Neural progenitor cell (in vitro differentiated cells): ENCODE measurements at regions not wholly inside any gene's neighbourhood (a gene's known extent, or its start where the extent isn't known, plus 50 kb on each side); places are given as distances from the start of the nearest gene placed in this dataset.
A peak's percentile ranks its signal among the peaks of the same experiment; 100 is the strongest.

Source experiments
- DNase-seq: peaks from one replicate; pipeline ENCODE4 v3.0.0-alpha.2; 2016; ENCODE audit warnings: low spot score
- H2AFZ ChIP-seq: fragments of 200-600 bp; sonication (generic); replicated peaks from 2 replicates; pipeline ENCODE4 v1.6.1; 2016; ENCODE audit warnings: antibody characterized with exemption
- H3F3A ChIP-seq: fragments of 200-600 bp; sonication (generic); 2 replicates; pipeline ENCODE4 v1.6.1; 2016; ENCODE audit warnings: antibody characterized with exemption, low read depth
- H3K27ac ChIP-seq: fragments of 200-600 bp; sonication (generic); 2 replicates; pipeline ENCODE4 v1.5.1; 2016; ENCODE audit warnings: mild to moderate bottlenecking
- H3K27me3 ChIP-seq: fragments of 200-600 bp; sonication (generic); 2 replicates; pipeline ENCODE4 v1.6.1; 2016; ENCODE audit warnings: mild to moderate bottlenecking, moderate library complexity
- H3K36me3 ChIP-seq: fragments of 200-600 bp; sonication (generic); 2 replicates; pipeline ENCODE4 v1.5.1; 2016
- H3K4me1 ChIP-seq: fragments of 200-600 bp; sonication (generic); 2 replicates; pipeline ENCODE4 v1.6.1; 2016; ENCODE audit warnings: mixed run types
- H3K4me2 ChIP-seq: fragments of 200-600 bp; sonication (generic); 2 replicates; pipeline ENCODE4 v1.6.1; 2016
- H3K4me3 ChIP-seq: fragments of 200-600 bp; sonication (generic); 2 replicates; pipeline ENCODE4 v1.5.1; 2016
- H3K79me2 ChIP-seq: fragments of 200-600 bp; sonication (generic); 2 replicates; pipeline ENCODE4 v1.6.1; 2016; ENCODE audit warnings: low read depth
- H3K9ac ChIP-seq: fragments of 200-600 bp; sonication (generic); 2 replicates; pipeline ENCODE4 v1.6.1; 2016
- H3K9me3 ChIP-seq: fragments of 200-600 bp; sonication (generic); 2 replicates; pipeline ENCODE4 v1.5.1; 2016; ENCODE audit warnings: low read depth
- H4K20me1 ChIP-seq: fragments of 200-600 bp; sonication (generic); 2 replicates; pipeline ENCODE4 v1.6.1; 2016; ENCODE audit warnings: low read depth
- H3K27ac Mint-ChIP-seq: 3 replicates; pipeline ENCODE4 v1.8.0; 2021; ENCODE audit warnings: mixed read lengths
- H3K27me3 Mint-ChIP-seq: 2 replicates; pipeline ENCODE4 v1.8.0; 2022; ENCODE audit warnings: low read depth, mild to moderate bottlenecking, inconsistent platforms, moderate library complexity, mixed read lengths; ENCODE audit not compliant: insufficient read depth
- H3K36me3 Mint-ChIP-seq: 3 replicates; pipeline ENCODE4 v1.8.0; 2021; ENCODE audit warnings: mixed read lengths
- H3K4me1 Mint-ChIP-seq: 3 replicates; pipeline ENCODE4 v1.8.0; 2021; ENCODE audit warnings: mixed read lengths
- H3K4me3 Mint-ChIP-seq: 3 replicates; pipeline ENCODE4 v1.8.0; 2021; ENCODE audit warnings: mild to moderate bottlenecking, moderate library complexity, mixed read lengths
- H3K9me3 Mint-ChIP-seq: 3 replicates; pipeline ENCODE4 v1.8.0; 2020; ENCODE audit warnings: mixed read lengths
- CTCF ChIP-seq: fragments of 200-600 bp; sonication (generic); IDR thresholded peaks from 2 replicates; pipeline ENCODE4 v1.5.1; 2017; ENCODE audit warnings: antibody characterized with exemption, mild to moderate bottlenecking
- EZH2 ChIP-seq: fragments of 200-600 bp; sonication (generic); IDR thresholded peaks from 2 replicates; pipeline ENCODE4 v1.6.1; 2017; ENCODE audit warnings: antibody characterized with exemption, mild to moderate bottlenecking, moderate library complexity
- EZH2phosphoT487 ChIP-seq: fragments of 200-600 bp; sonication (generic); IDR thresholded peaks from 2 replicates; pipeline ENCODE4 v1.6.1; 2017; ENCODE audit warnings: antibody characterized with exemption

- H3K4me1 ChIP-seq = peaks cover 12% of the 10 kb centered on the region
- Mint-ChIP-seq H3K4me3 (no peak overlapping the region), H3K36me3 (no peaks in the 10 kb centered on the region), H3K9me3 (no peaks in the 10 kb centered on the region), H3K4me1 (peaks cover 11% of the 10 kb centered on the region), H3K27me3 (peaks cover 8% of the 10 kb centered on the region), H3K27ac (no peak overlapping the region)
- peak overlapping the region; percentile 52 for H3K4me2 ChIP-seq
- no peak overlapping the region for H3K4me3 ChIP-seq
- no peaks in the 10 kb centered on the region for H4K20me1 ChIP-seq
- no peak overlapping the region for H3K27ac ChIP-seq
- H3K27me3 ChIP-seq = no peaks in the 10 kb centered on the region
- H3K36me3 ChIP-seq = no peaks in the 10 kb centered on the region
- peak; percentile 79 for TF ChIP-seq CTCF
- TF ChIP-seq EZH2 = no peak
- no peak for TF ChIP-seq EZH2phosphoT487
- no peaks in the 10 kb centered on the region for H3F3A ChIP-seq
- peak overlapping the region; percentile 100 for H2AFZ ChIP-seq
- no peaks in the 10 kb centered on the region for H3K79me2 ChIP-seq
- DNase-seq = peak; percentile 85
- H3K9me3 ChIP-seq = no peaks in the 10 kb centered on the region
- no peak overlapping the region for H3K9ac ChIP-seq
Observed at GRCh38 chr6:85015396-85015990, 251.1 kb upstream of the TBX18 start.

- no peaks in the 10 kb centered on the region for H3K9me3 ChIP-seq
- no peak overlapping the region for H3K4me3 ChIP-seq
- H3K9ac ChIP-seq = no peak overlapping the region
- no peaks in the 10 kb centered on the region for H4K20me1 ChIP-seq
- H3K4me3 Mint-ChIP-seq = no peak overlapping the region
- no peaks in the 10 kb centered on the region for H3K36me3 ChIP-seq
- H3K27ac ChIP-seq = no peak overlapping the region
- H3K79me2 ChIP-seq = no peaks in the 10 kb centered on the region
- H2AFZ ChIP-seq = no peak overlapping the region
- H3K27ac Mint-ChIP-seq = no peak overlapping the region
- no peaks in the 10 kb centered on the region for H3K9me3 Mint-ChIP-seq
- no peaks in the 10 kb centered on the region for H3K27me3 ChIP-seq
- no peak overlapping the region for H3K4me2 ChIP-seq
- TF ChIP-seq EZH2phosphoT487 (no peak), CTCF (no peak), EZH2 (no peak)
- no peaks in the 10 kb centered on the region for H3K36me3 Mint-ChIP-seq
- peaks cover 8% of the 10 kb centered on the region for H3K27me3 Mint-ChIP-seq
- peaks cover 11% of the 10 kb centered on the region for H3K4me1 Mint-ChIP-seq
- H3K4me1 ChIP-seq = peaks cover 21% of the 10 kb centered on the region
- peaks cover 11% of the 10 kb centered on the region for H3F3A ChIP-seq
- no peak for DNase-seq
Observed at GRCh38 chr6:85010865-85011264, 246.5 kb upstream of the TBX18 start.

GRCh38 chr6:85008296-85009009 lies 244.1 kb upstream of the TBX18 start:
- Histone ChIP-seq H3K9me3 (no peaks in the 10 kb centered on the region), H3K4me1 (peaks cover 20% of the 10 kb centered on the region), H3K4me3 (no peak overlapping the region), H2AFZ (no peak overlapping the region), H3K36me3 (no peaks in the 10 kb centered on the region), H3F3A (peaks cover 11% of the 10 kb centered on the region), H3K27me3 (no peaks in the 10 kb centered on the region), H3K9ac (no peak overlapping the region), H3K79me2 (no peaks in the 10 kb centered on the region), H4K20me1 (no peaks in the 10 kb centered on the region), H3K4me2 (no peak overlapping the region), H3K27ac (no peak overlapping the region)
- no peak for DNase-seq
- TF ChIP-seq EZH2 = no peak
- TF ChIP-seq CTCF = no peak
- no peak for TF ChIP-seq EZH2phosphoT487
- Mint-ChIP-seq H3K4me1 (peaks cover 6% of the 10 kb centered on the region), H3K27me3 (peaks cover 4% of the 10 kb centered on the region), H3K36me3 (no peaks in the 10 kb centered on the region), H3K4me3 (no peak overlapping the region), H3K9me3 (no peaks in the 10 kb centered on the region), H3K27ac (no peak overlapping the region)
